WERI-Rb-1 (cell line): ENCODE measurements at regions not wholly inside any gene's neighbourhood (a gene's known extent, or its start where the extent isn't known, plus 50 kb on each side); places are given as distances from the start of the nearest gene placed in this dataset.

Experiments used
- DNase-seq: peaks from one replicate; pipeline ENCODE4 v3.0.0-alpha.2; 2020
- H3K27ac ChIP-seq: fragments of 250-450 bp; sonication (Bioruptor Pico); 2 replicates; pipeline ENCODE4 v1.5.1; 2020; ENCODE audit warnings: mild to moderate bottlenecking, moderate library complexity
- H3K27me3 ChIP-seq: fragments of 250-450 bp; sonication (Bioruptor Pico); 2 replicates; pipeline ENCODE4 v1.5.1; 2021; ENCODE audit warnings: mild to moderate bottlenecking, low read depth, moderate library complexity; ENCODE audit not compliant: insufficient read depth, severe bottlenecking
- H3K36me3 ChIP-seq: fragments of 250-450 bp; sonication (Bioruptor Pico); 2 replicates; pipeline ENCODE4 v1.5.1; 2020; ENCODE audit warnings: mild to moderate bottlenecking, moderate library complexity
- H3K4me3 ChIP-seq: 2 replicates; pipeline ENCODE4 v1.5.1; 2011; ENCODE audit warnings: low read depth, mild to moderate bottlenecking, control low read depth, low read length
- H3K9me3 ChIP-seq: fragments of 250-450 bp; sonication (Bioruptor Pico); 2 replicates; pipeline ENCODE4 v1.5.1; 2021; ENCODE audit warnings: mild to moderate bottlenecking, moderate library complexity; ENCODE audit not compliant: severe bottlenecking
- CTCF ChIP-seq: IDR thresholded peaks from 2 replicates; pipeline ENCODE4 v1.5.1; 2011; ENCODE audit warnings: low read depth, mild to moderate bottlenecking, control low read depth, inconsistent platforms, low read length

GRCh38 chr3:30340500-30340899 is 265.9 kb upstream of the TGFBR2 start:
- DNase-seq: no peak
- TF ChIP-seq CTCF: no peak
- no peaks in the 10 kb centered on the region for H3K36me3 ChIP-seq
- H3K27me3 ChIP-seq: no peaks in the 10 kb centered on the region
- no peak overlapping the region for H3K27ac ChIP-seq
- H3K9me3 ChIP-seq: no peaks in the 10 kb centered on the region
- H3K4me3 ChIP-seq: no peak overlapping the region

GRCh38 chr3:30341079-30341478 is 265.3 kb upstream of the TGFBR2 start:
- TF ChIP-seq CTCF: no peak
- DNase-seq: no peak
- H3K4me3 ChIP-seq: no peak overlapping the region
- no peak overlapping the region for H3K27ac ChIP-seq
- no peaks in the 10 kb centered on the region for H3K36me3 ChIP-seq
- no peaks in the 10 kb centered on the region for H3K9me3 ChIP-seq
- no peaks in the 10 kb centered on the region for H3K27me3 ChIP-seq

GRCh38 chr3:30341851-30342250 is 264.6 kb upstream of the TGFBR2 start:
- H3K27ac ChIP-seq: no peak overlapping the region
- H3K4me3 ChIP-seq: no peak overlapping the region
- no peaks in the 10 kb centered on the region for H3K27me3 ChIP-seq
- TF ChIP-seq CTCF: no peak
- DNase-seq: no peak
- H3K36me3 ChIP-seq: no peaks in the 10 kb centered on the region
- H3K9me3 ChIP-seq: no peaks in the 10 kb centered on the region

GRCh38 chr3:30342318-30343060 is 263.9 kb upstream of the TGFBR2 start:
- Histone ChIP-seq H3K9me3 (no peaks in the 10 kb centered on the region), H3K4me3 (no peak overlapping the region), H3K27me3 (no peaks in the 10 kb centered on the region), H3K36me3 (no peaks in the 10 kb centered on the region), H3K27ac (no peak overlapping the region)
- DNase-seq: no peak
- no peak for TF ChIP-seq CTCF

- Histone ChIP-seq H3K27me3 (no peaks in the 10 kb centered on the region), H3K4me3 (no peak overlapping the region), H3K27ac (no peak overlapping the region), H3K9me3 (no peaks in the 10 kb centered on the region), H3K36me3 (no peaks in the 10 kb centered on the region)
- DNase-seq: no peak
- no peak for TF ChIP-seq CTCF
These were observed 263.2 kb upstream of the TGFBR2 start for GRCh38 chr3:30343067-30343831.
